ENCODE measurements at regions not wholly inside any gene's neighbourhood (a gene's known extent, or its start where the extent isn't known, plus 50 kb on each side); places are given as distances from the start of the nearest gene placed in this dataset.

- no peak for ATAC-seq
- no peak overlapping the region for H3K27ac ChIP-seq
Measured at GRCh38 chr9:13447843-13448422, 168.4 kb upstream of the MPDZ start.

GRCh38 chr9:13446938-13447842, 167.7 kb upstream of the MPDZ start:
- Histone ChIP-seq H3K4me3 (peak overlapping the region in 1 of 2 donors; percentile 10), H3K4me1 (peaks cover 0 to 29% (median 0%) of the 10 kb centered on the region in 3 donors), H3K9me3 (no peaks in the 10 kb centered on the region), H3K27ac (peak overlapping the region in 2 of 4 donors; percentile 32 to 40), H3K27me3 (no peaks in the 10 kb centered on the region), H3K36me3 (no peaks in the 10 kb centered on the region)
- TF ChIP-seq CTCF (IDR thresholded peaks at IDR 0.05) (peak in 3 of 4 experiments; percentile 22 to 36 (median 31)), POLR2A (IDR thresholded peaks at IDR 0.05) (no peak), POLR2AphosphoS5 (IDR thresholded peaks at IDR 0.05) (no peak), EP300 (IDR thresholded peaks at IDR 0.05) (no peak)
- WGBS, 2 donors (ENCODE audit: low coverage in 1 of 2) = 14 to 20% methylated on average over 5 of the region's 5 CpGs
- ATAC-seq = no peak

More at GRCh38 chr9:13447843-13448422, 168.4 kb upstream of the MPDZ start:
- no peak overlapping the region for H3K4me3 ChIP-seq
- H3K4me1 ChIP-seq = peaks cover 0 to 29% (median 0%) of the 10 kb centered on the region in 3 donors
- H3K36me3 ChIP-seq = no peaks in the 10 kb centered on the region
- WGBS, 2 donors (ENCODE audit: low coverage in 1 of 2) = 23 to 28% methylated on average over 3 of the region's 3 CpGs
- H3K27me3 ChIP-seq = no peaks in the 10 kb centered on the region
- H3K9me3 ChIP-seq = no peaks in the 10 kb centered on the region
- no peak for TF ChIP-seq EP300 (IDR thresholded peaks at IDR 0.05)
- TF ChIP-seq CTCF (IDR thresholded peaks at IDR 0.05) = no peak
- TF ChIP-seq POLR2AphosphoS5 (IDR thresholded peaks at IDR 0.05) = no peak
- TF ChIP-seq POLR2A (IDR thresholded peaks at IDR 0.05) = no peak

- TF ChIP-seq POLR2AphosphoS5 (IDR thresholded peaks at IDR 0.05) (no peak), EP300 (IDR thresholded peaks at IDR 0.05) (no peak), CTCF (IDR thresholded peaks at IDR 0.05) (no peak), POLR2A (IDR thresholded peaks at IDR 0.05) (no peak)
- Histone ChIP-seq H3K4me3 (peak overlapping the region in 1 of 2 donors; percentile 10), H3K27me3 (no peaks in the 10 kb centered on the region), H3K36me3 (no peaks in the 10 kb centered on the region), H3K27ac (peak overlapping the region in 3 of 4 donors; percentile 32 to 41 (median 39)), H3K4me1 (peaks cover 0 to 29% (median 0%) of the 10 kb centered on the region in 3 donors), H3K9me3 (no peaks in the 10 kb centered on the region)
- no peak for ATAC-seq
- 41 to 54% methylated on average over 5 to 7 of the region's 8 CpGs for WGBS, 2 donors (ENCODE audit: low coverage in 1 of 2)
Measured at GRCh38 chr9:13446286-13446937, 166.9 kb upstream of the MPDZ start.

- TF ChIP-seq POLR2A (IDR thresholded peaks at IDR 0.05) (no peak), EP300 (IDR thresholded peaks at IDR 0.05) (no peak), CTCF (IDR thresholded peaks at IDR 0.05) (no peak), POLR2AphosphoS5 (IDR thresholded peaks at IDR 0.05) (no peak)
- Histone ChIP-seq H3K27me3 (no peaks in the 10 kb centered on the region), H3K4me3 (no peak overlapping the region), H3K4me1 (peaks cover 0 to 29% (median 0%) of the 10 kb centered on the region in 3 donors), H3K9me3 (no peaks in the 10 kb centered on the region), H3K36me3 (no peaks in the 10 kb centered on the region), H3K27ac (peak overlapping the region in 1 of 4 donors; percentile 32)
- no peak for ATAC-seq
- WGBS, 2 donors (ENCODE audit: low coverage in 1 of 2) = 64% methylated on average over 4 of the region's 4 CpGs
Measured at GRCh38 chr9:13445103-13445500, 165.6 kb upstream of the MPDZ start.

Measured in gastroesophageal sphincter (tissue), 4 donors.